ENCODE measurements at regions not wholly inside any gene's neighbourhood (a gene's known extent, or its start where the extent isn't known, plus 50 kb on each side); places are given as distances from the start of the nearest gene placed in this dataset.

GRCh38 chr12:124097701-124098100 is 124.7 kb downstream of the ZNF664 start:
- TF ChIP-seq, protein P1, sequence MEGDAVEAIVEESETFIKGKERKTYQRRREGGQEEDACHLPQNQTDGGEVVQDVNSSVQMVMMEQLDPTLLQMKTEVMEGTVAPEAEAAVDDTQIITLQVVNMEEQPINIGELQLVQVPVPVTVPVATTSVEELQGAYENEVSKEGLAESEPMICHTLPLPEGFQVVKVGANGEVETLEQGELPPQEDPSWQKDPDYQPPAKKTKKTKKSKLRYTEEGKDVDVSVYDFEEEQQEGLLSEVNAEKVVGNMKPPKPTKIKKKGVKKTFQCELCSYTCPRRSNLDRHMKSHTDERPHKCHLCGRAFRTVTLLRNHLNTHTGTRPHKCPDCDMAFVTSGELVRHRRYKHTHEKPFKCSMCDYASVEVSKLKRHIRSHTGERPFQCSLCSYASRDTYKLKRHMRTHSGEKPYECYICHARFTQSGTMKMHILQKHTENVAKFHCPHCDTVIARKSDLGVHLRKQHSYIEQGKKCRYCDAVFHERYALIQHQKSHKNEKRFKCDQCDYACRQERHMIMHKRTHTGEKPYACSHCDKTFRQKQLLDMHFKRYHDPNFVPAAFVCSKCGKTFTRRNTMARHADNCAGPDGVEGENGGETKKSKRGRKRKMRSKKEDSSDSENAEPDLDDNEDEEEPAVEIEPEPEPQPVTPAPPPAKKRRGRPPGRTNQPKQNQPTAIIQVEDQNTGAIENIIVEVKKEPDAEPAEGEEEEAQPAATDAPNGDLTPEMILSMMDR (conservative IDR thresholded peaks at IDR 0.05): no peak
- no peak overlapping the region for H4K8ac ChIP-seq (replicated peaks; ENCODE audit: insufficient read length, low read depth, low read length)
- H3K27me3 ChIP-seq (ENCODE audit: insufficient read depth, low read length): no peaks in the 10 kb centered on the region
- no peak overlapping the region for H3K4me3 Mint-ChIP-seq
- H3K23ac ChIP-seq (ENCODE audit: insufficient read length, low read depth, low read length): no peak overlapping the region
- H3K4me2 ChIP-seq (ENCODE audit: insufficient read depth, insufficient read length, low read length): no peak overlapping the region
- H4K5ac ChIP-seq (ENCODE audit: insufficient read length, low read depth, low read length): no peak overlapping the region
- H4K20me1 ChIP-seq (ENCODE audit: control insufficient read depth, insufficient read depth, insufficient read length): no peaks in the 10 kb centered on the region
- H3K56ac ChIP-seq (ENCODE audit: insufficient read length, low read depth, low read length): no peak overlapping the region
- H2BK20ac ChIP-seq (ENCODE audit: low read depth, low read length, poor library complexity, severe bottlenecking): no peak overlapping the region
- no peaks in the 10 kb centered on the region for H3K79me2 ChIP-seq (ENCODE audit: insufficient read depth, low read length)
- no peaks in the 10 kb centered on the region; the same call in 1 of the 2 replicates for H3K4me1 ChIP-seq (ENCODE audit: insufficient read depth, low read length)
- no peak overlapping the region for H3K27ac ChIP-seq (ENCODE audit: insufficient read length, low read depth, low read length)
- no peak overlapping the region for H2BK15ac ChIP-seq (ENCODE audit: low read depth, low read length)
- H2AFZ ChIP-seq (ENCODE audit: low read length): no peak overlapping the region
- no peak overlapping the region for H3K27ac Mint-ChIP-seq
- H3K27me3 Mint-ChIP-seq (ENCODE audit: low read depth): peaks cover 22% of the 10 kb centered on the region
- H3K9me3 ChIP-seq (ENCODE audit: control insufficient read depth, low read depth, low read length): peaks cover 5% of the 10 kb centered on the region
- no peak overlapping the region for H2BK5ac ChIP-seq (ENCODE audit: insufficient read length, low read length)
- H3K4ac ChIP-seq (ENCODE audit: low read depth, low read length): no peak overlapping the region
- H4K91ac ChIP-seq (ENCODE audit: insufficient read length, low read depth, low read length): no peak overlapping the region
- no peak overlapping the region for H3K14ac ChIP-seq (ENCODE audit: insufficient read depth, low read length)
- no peak overlapping the region for H3K9ac ChIP-seq (ENCODE audit: extremely low read depth, insufficient read length, low read length)
- H2BK12ac ChIP-seq (ENCODE audit: insufficient read length, low read depth, low read length): no peak overlapping the region
- no peak overlapping the region for H3K18ac ChIP-seq (ENCODE audit: insufficient read length, low read depth, low read length)
- DNase-seq: no peak
- H3T11ph ChIP-seq (ENCODE audit: low read length): no peak overlapping the region
- no peaks in the 10 kb centered on the region for H3K23me2 ChIP-seq (ENCODE audit: insufficient read length, low read depth, low read length, poor library complexity, severe bottlenecking)
- no CpG with 5 or more reads among the region's 7 CpGs for WGBS (ENCODE audit: extremely low coverage, insufficient read length, low lambda C conversion rate)
- peaks cover 3 to 12% (median 7%) of the 10 kb centered on the region in 3 experiments for H3K36me3 Mint-ChIP-seq (ENCODE audit: insufficient read depth in 1 of 3, low read depth in 3 of 3)
- peaks cover 12 to 14% of the 10 kb centered on the region in 2 experiments for H3K9me3 Mint-ChIP-seq
- no peaks in the 10 kb centered on the region for H3K79me1 ChIP-seq (ENCODE audit: insufficient read depth, low read depth, low read length, poor library complexity, severe bottlenecking)
- no peak overlapping the region for H2BK120ac ChIP-seq (ENCODE audit: low read depth, low read length, poor library complexity, severe bottlenecking)
- H3K4me1 Mint-ChIP-seq: peaks cover 15 to 23% of the 10 kb centered on the region in 2 experiments
- H2AK5ac ChIP-seq (ENCODE audit: insufficient read length, low read length): no peak overlapping the region

Data from H9 (cell line).